ENCODE measurements at regions not wholly inside any gene's neighbourhood (a gene's known extent, or its start where the extent isn't known, plus 50 kb on each side); places are given as distances from the start of the nearest gene placed in this dataset.

- Histone ChIP-seq H3K4me2 (ENCODE audit: insufficient read depth, low read length) (no peak overlapping the region), H3K27ac (ENCODE audit: insufficient read depth, low read depth, low read length) (no peak overlapping the region), H2AFZ (ENCODE audit: low read depth, low read length) (no peak overlapping the region), H4K20me1 (replicated peaks; ENCODE audit: control insufficient read depth, extremely low read depth, insufficient read depth, low read length) (no peaks in the 10 kb centered on the region), H3K9ac (replicated peaks; ENCODE audit: extremely low read depth, insufficient read depth, low read length) (no peak overlapping the region), H3K9me3 (replicated peaks; ENCODE audit: control insufficient read depth, insufficient read depth, low read length) (no peaks in the 10 kb centered on the region), H3K36me3 (ENCODE audit: control insufficient read depth in 2 of 2, extremely low read depth in 1 of 2, insufficient read depth in 2 of 2, low read length in 2 of 2) (no peaks in the 10 kb centered on the region), H3K4me3 (replicated peaks in 1 of 3; ENCODE audit: insufficient read depth in 1 of 3, low read depth in 1 of 3, low read length in 3 of 3) (no peak overlapping the region), H3K9me1 (replicated peaks; ENCODE audit: control insufficient read depth, extremely low read depth, insufficient read depth, low read length) (no peaks in the 10 kb centered on the region), H3K79me2 (ENCODE audit: control insufficient read depth, insufficient read depth, low read length) (no peaks in the 10 kb centered on the region), H3K4me1 (ENCODE audit: control insufficient read depth, extremely low read depth, insufficient read depth, low read length) (peaks cover 11% of the 10 kb centered on the region), H3K27me3 (ENCODE audit: control insufficient read depth in 2 of 2, insufficient read depth in 2 of 2, low read length in 2 of 2) (no peaks in the 10 kb centered on the region)
- ChIA-PET CTCF (no interaction called here), POLR2A (no interaction called here)
- no peak for DNase-seq (ENCODE audit: low read depth, low spot score)
- intact Hi-C loops (cut with micrococcal nuclease) (no loop called here), dilution Hi-C loops (cut with MboI; ENCODE audit: extremely low pct_ligation_motif_present, low sequenced_read_pairs) (no loop called here)
- no TSS peak for BruUV-seq (replicated peaks)
- TF ChIP-seq MAX (IDR thresholded peaks at IDR 0.05; ENCODE audit: insufficient read depth, insufficient read length) (no peak), FOS (IDR thresholded peaks at IDR 0.05; ENCODE audit: borderline replicate concordance, insufficient read depth, low read length) (no peak), POLR2A (IDR thresholded peaks at IDR 0.05; ENCODE audit: low read depth, low read length) (no peak), EZH2 (IDR thresholded peaks at IDR 0.05; ENCODE audit: borderline replicate concordance, low read depth, low read length, severe bottlenecking) (no peak), MYC (IDR thresholded peaks at IDR 0.05; ENCODE audit: low read depth, low read length) (no peak), JUN (IDR thresholded peaks at IDR 0.05; ENCODE audit: borderline replicate concordance, insufficient read depth, insufficient read length, low read depth) (no peak)
- FAIRE-seq = no peak
These were observed 141.3 kb downstream of the FCRL5 start for GRCh38 chr1:157411064-157411463.

GRCh38 chr1:157410457-157410856, 141.9 kb downstream of the FCRL5 start:
- Histone ChIP-seq H3K4me3 (replicated peaks in 1 of 3; ENCODE audit: insufficient read depth in 1 of 3, low read depth in 1 of 3, low read length in 3 of 3) (no peak overlapping the region), H3K4me1 (ENCODE audit: control insufficient read depth, extremely low read depth, insufficient read depth, low read length) (peaks cover 11% of the 10 kb centered on the region), H3K79me2 (ENCODE audit: control insufficient read depth, insufficient read depth, low read length) (no peaks in the 10 kb centered on the region), H2AFZ (ENCODE audit: low read depth, low read length) (no peak overlapping the region), H3K9me3 (replicated peaks; ENCODE audit: control insufficient read depth, insufficient read depth, low read length) (no peaks in the 10 kb centered on the region), H3K9me1 (replicated peaks; ENCODE audit: control insufficient read depth, extremely low read depth, insufficient read depth, low read length) (no peaks in the 10 kb centered on the region), H4K20me1 (replicated peaks; ENCODE audit: control insufficient read depth, extremely low read depth, insufficient read depth, low read length) (no peaks in the 10 kb centered on the region), H3K4me2 (ENCODE audit: insufficient read depth, low read length) (no peak overlapping the region), H3K36me3 (ENCODE audit: control insufficient read depth in 2 of 2, extremely low read depth in 1 of 2, insufficient read depth in 2 of 2, low read length in 2 of 2) (no peaks in the 10 kb centered on the region), H3K27ac (ENCODE audit: insufficient read depth, low read depth, low read length) (no peak overlapping the region), H3K27me3 (ENCODE audit: control insufficient read depth in 2 of 2, insufficient read depth in 2 of 2, low read length in 2 of 2) (no peaks in the 10 kb centered on the region), H3K9ac (replicated peaks; ENCODE audit: extremely low read depth, insufficient read depth, low read length) (no peak overlapping the region)
- TF ChIP-seq MAX (IDR thresholded peaks at IDR 0.05; ENCODE audit: insufficient read depth, insufficient read length) (no peak), FOS (IDR thresholded peaks at IDR 0.05; ENCODE audit: borderline replicate concordance, insufficient read depth, low read length) (no peak), MYC (IDR thresholded peaks at IDR 0.05; ENCODE audit: low read depth, low read length) (no peak), GATA2 (IDR thresholded peaks at IDR 0.05; ENCODE audit: insufficient read depth, insufficient read length, low read depth, low read length) (no peak), POLR2A (IDR thresholded peaks at IDR 0.05; ENCODE audit: low read depth, low read length) (no peak), POLR2AphosphoS5 (IDR thresholded peaks at IDR 0.05; ENCODE audit: insufficient read depth, low read depth, low read length) (no peak), JUN (IDR thresholded peaks at IDR 0.05; ENCODE audit: borderline replicate concordance, insufficient read depth, insufficient read length, low read depth) (no peak), CTCF (IDR thresholded peaks at IDR 0.05; ENCODE audit: extremely low read depth in 1 of 2, insufficient read depth in 1 of 2, low read depth in 1 of 2, low read length in 2 of 2) (no peak), EZH2 (IDR thresholded peaks at IDR 0.05; ENCODE audit: borderline replicate concordance, low read depth, low read length, severe bottlenecking) (no peak)
- dilution Hi-C loops (cut with MboI; ENCODE audit: extremely low pct_ligation_motif_present, low sequenced_read_pairs) (no loop called here), intact Hi-C loops (cut with micrococcal nuclease) (no loop called here)
- FAIRE-seq = no peak
- CTCF ChIA-PET = no interaction called here
- POLR2A ChIA-PET = no interaction called here
- no TSS peak for BruUV-seq (replicated peaks)
- no peak for DNase-seq (ENCODE audit: low read depth, low spot score)

Data from endothelial cell of umbilical vein (primary cell).